ENCODE measurements at regions not wholly inside any gene's neighbourhood (a gene's known extent, or its start where the extent isn't known, plus 50 kb on each side); places are given as distances from the start of the nearest gene placed in this dataset.

GRCh38 chr1:209491031-209491430, 92.5 kb upstream of the CAMK1G start:
- no peak for DNase-seq (ENCODE audit: low spot score)
- intact Hi-C loops (cut with DNase I) = no loop called here

GRCh38 chr1:209491496-209491895, 92.0 kb upstream of the CAMK1G start:
- intact Hi-C loops (cut with DNase I) = no loop called here
- DNase-seq (ENCODE audit: low spot score) = no peak

GRCh38 chr1:209491897-209492296, 91.6 kb upstream of the CAMK1G start:
- no peak for DNase-seq (ENCODE audit: low spot score)
- intact Hi-C loops (cut with DNase I) = no loop called here

GRCh38 chr1:209493559-209493958, 90.0 kb upstream of the CAMK1G start:
- intact Hi-C loops (cut with DNase I) = no loop called here
- DNase-seq (ENCODE audit: low spot score) = no peak

- DNase-seq (ENCODE audit: low spot score) = no peak
- intact Hi-C loops (cut with DNase I) = no loop called here
These were observed 85.8 kb upstream of the CAMK1G start for GRCh38 chr1:209497729-209498128.

- no peak for DNase-seq (ENCODE audit: low spot score)
- intact Hi-C loops (cut with DNase I) = no loop called here
These were observed 82.5 kb upstream of the CAMK1G start for GRCh38 chr1:209500993-209501392.

GRCh38 chr1:209503196-209503595, 80.3 kb upstream of the CAMK1G start:
- no peak for DNase-seq (ENCODE audit: low spot score)
- intact Hi-C loops (cut with DNase I) = no loop called here

GRCh38 chr1:209504571-209504970, 78.9 kb upstream of the CAMK1G start:
- intact Hi-C loops (cut with DNase I) = no loop called here
- no peak for DNase-seq (ENCODE audit: low spot score)

- DNase-seq (ENCODE audit: low spot score) = no peak
- intact Hi-C loops (cut with DNase I) = no loop called here
These were observed 78.5 kb upstream of the CAMK1G start for GRCh38 chr1:209505044-209505443.

- DNase-seq (ENCODE audit: low spot score) = no peak
- intact Hi-C loops (cut with DNase I) = no loop called here
These were observed 77.4 kb upstream of the CAMK1G start for GRCh38 chr1:209506101-209506500.

GRCh38 chr1:209509039-209509438, 74.5 kb upstream of the CAMK1G start:
- no peak for DNase-seq (ENCODE audit: low spot score)
- intact Hi-C loops (cut with DNase I) = no loop called here

GRCh38 chr1:209510063-209510462, 73.5 kb upstream of the CAMK1G start:
- no peak for DNase-seq (ENCODE audit: low spot score)
- intact Hi-C loops (cut with DNase I) = loop anchor here (10.0 kb wide), 1 partner anchor 305 kb away; no protein-coding TSS in a partner anchor

- no peak for DNase-seq (ENCODE audit: low spot score)
- intact Hi-C loops (cut with DNase I) = loop anchor here (10.0 kb wide), 1 partner anchor 306 kb away; no protein-coding TSS in a partner anchor
These were observed 72.3 kb upstream of the CAMK1G start for GRCh38 chr1:209511169-209511568.

- no peak for DNase-seq (ENCODE audit: low spot score)
- intact Hi-C loops (cut with DNase I) = loop anchor here (10.0 kb wide), 1 partner anchor 308 kb away; no protein-coding TSS in a partner anchor
These were observed 70.7 kb upstream of the CAMK1G start for GRCh38 chr1:209512821-209513220.

- no peak for DNase-seq (ENCODE audit: low spot score)
- intact Hi-C loops (cut with DNase I) = loop anchor here (10.0 kb wide), 1 partner anchor 308 kb away; no protein-coding TSS in a partner anchor
These were observed 70.3 kb upstream of the CAMK1G start for GRCh38 chr1:209513226-209513625.

GRCh38 chr1:209516771-209517680, 66.5 kb upstream of the CAMK1G start:
- no peak for DNase-seq (ENCODE audit: low spot score)
- intact Hi-C loops (cut with DNase I) = loop anchor here (10.0 kb wide), 1 partner anchor 312 kb away; no protein-coding TSS in a partner anchor

- DNase-seq (ENCODE audit: low spot score) = no peak
- intact Hi-C loops (cut with DNase I) = loop anchor here (10.0 kb wide), 1 partner anchor 313 kb away; no protein-coding TSS in a partner anchor
These were observed 65.8 kb upstream of the CAMK1G start for GRCh38 chr1:209517681-209518050.

- intact Hi-C loops (cut with DNase I) = loop anchor here (10.0 kb wide), 1 partner anchor 315 kb away; no protein-coding TSS in a partner anchor
These were observed 63.7 kb upstream of the CAMK1G start for GRCh38 chr1:209519786-209520185.

GRCh38 chr1:209522826-209523225, 60.7 kb upstream of the CAMK1G start:
- DNase-seq (ENCODE audit: low spot score) = no peak
- intact Hi-C loops (cut with DNase I) = no loop called here

More at GRCh38 chr1:209519786-209520185, 63.7 kb upstream of the CAMK1G start:
- no peak for DNase-seq (ENCODE audit: low spot score)

GRCh38 chr1:209526137-209526536, 57.4 kb upstream of the CAMK1G start:
- DNase-seq (ENCODE audit: low spot score) = no peak
- intact Hi-C loops (cut with DNase I) = no loop called here

- DNase-seq (ENCODE audit: low spot score) = no peak
- intact Hi-C loops (cut with DNase I) = no loop called here
These were observed 56.1 kb upstream of the CAMK1G start for GRCh38 chr1:209527372-209527771.

Data from cardiac septum (tissue), 1 donor.